ENCODE measurements at regions not wholly inside any gene's neighbourhood (a gene's known extent, or its start where the extent isn't known, plus 50 kb on each side); places are given as distances from the start of the nearest gene placed in this dataset.

GRCh38 chr12:126636821-126637220 is 1571.6 kb downstream of the AACS start:
- TF ChIP-seq CTCF (IDR thresholded peaks at IDR 0.05; ENCODE audit: control extremely low read depth in 1 of 3, insufficient read depth in 1 of 3, low read depth in 1 of 3, low read length in 3 of 3) (no peak), CHD2 (IDR thresholded peaks at IDR 0.05; ENCODE audit: low read length) (no peak), PHF8 (conservative IDR thresholded peaks at IDR 0.05; ENCODE audit: low read depth, low read length) (no peak), RAD21 (IDR thresholded peaks at IDR 0.05 in 1 of 2, conservative IDR thresholded peaks at IDR 0.05 in 1 of 2; ENCODE audit: low read depth in 2 of 2, low read length in 2 of 2) (no peak), BRCA1 (IDR thresholded peaks at IDR 0.05; ENCODE audit: low read depth, low read length) (no peak), EZH2 (IDR thresholded peaks at IDR 0.05; ENCODE audit: low read depth, low read length, severe bottlenecking) (no peak)
